Chondrocyte (in vitro differentiated cells): ENCODE measurements at regions not wholly inside any gene's neighbourhood (a gene's known extent, or its start where the extent isn't known, plus 50 kb on each side); places are given as distances from the start of the nearest gene placed in this dataset.

Source experiments
- DNase-seq: peaks from one replicate; pipeline ENCODE4 v3.0.0; 2021; ENCODE audit warnings: mixed read lengths, low spot score
- H3K27ac Mint-ChIP-seq: one replicate; pipeline ENCODE4 v1.8.0; 2021; ENCODE audit warnings: mild to moderate bottlenecking, moderate library complexity, mixed read lengths; ENCODE audit not compliant: unreplicated experiment
- H3K27me3 Mint-ChIP-seq: 2 replicates; pipeline ENCODE4 v1.8.0; 2021; ENCODE audit warnings: low read depth, mixed read lengths
- H3K36me3 Mint-ChIP-seq: 2 replicates; pipeline ENCODE4 v1.8.0; 2021; ENCODE audit warnings: low read depth, mixed read lengths
- H3K4me1 Mint-ChIP-seq: 2 replicates; pipeline ENCODE4 v1.8.0; 2021; ENCODE audit warnings: low read depth, mild to moderate bottlenecking, mixed read lengths
- H3K4me3 Mint-ChIP-seq: one replicate; pipeline ENCODE4 v1.8.0; 2021; ENCODE audit warnings: mild to moderate bottlenecking, moderate library complexity, mixed read lengths; ENCODE audit not compliant: unreplicated experiment
- H3K9me3 Mint-ChIP-seq: 2 replicates; pipeline ENCODE4 v1.8.0; 2021; ENCODE audit warnings: low read depth, mixed read lengths
- CTCF ChIP-seq: fragments of 200-600 bp; sonication (generic); IDR thresholded peaks from 2 replicates; pipeline ENCODE4 v1.5.0; 2021; ENCODE audit warnings: antibody characterized with exemption, mild to moderate bottlenecking, moderate library complexity

DNA sequence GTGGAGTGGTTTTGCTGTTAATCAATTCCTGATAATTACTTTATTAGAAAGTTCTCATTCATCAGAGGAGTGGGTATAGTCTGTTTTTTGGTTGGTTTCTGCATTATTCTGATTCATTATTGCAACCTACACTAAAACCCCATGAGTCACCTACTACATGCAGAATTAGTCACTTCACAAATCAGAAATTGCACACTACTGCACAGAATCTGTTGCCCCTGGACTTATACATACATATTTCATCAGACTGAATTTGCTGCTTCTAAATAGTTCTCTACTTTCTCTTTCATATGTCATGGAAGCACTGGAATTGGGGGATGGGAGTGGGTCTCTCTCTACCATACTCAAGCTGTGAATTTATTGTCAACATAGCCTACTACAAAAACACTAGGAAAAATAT is 585.1 kb downstream of the DNAH5 start:
- H3K36me3 Mint-ChIP-seq = no peaks in the 10 kb centered on the region
- peaks cover 4% of the 10 kb centered on the region for H3K27me3 Mint-ChIP-seq
- TF ChIP-seq CTCF = no peak
- no peaks in the 10 kb centered on the region for H3K9me3 Mint-ChIP-seq
- no peak overlapping the region for H3K4me3 Mint-ChIP-seq
- H3K27ac Mint-ChIP-seq = no peak overlapping the region
- no peak for DNase-seq
- no peaks in the 10 kb centered on the region for H3K4me1 Mint-ChIP-seq

- Mint-ChIP-seq H3K36me3 (no peaks in the 10 kb centered on the region), H3K4me3 (no peak overlapping the region), H3K27me3 (peaks cover 4% of the 10 kb centered on the region), H3K27ac (no peak overlapping the region), H3K4me1 (no peaks in the 10 kb centered on the region), H3K9me3 (peaks cover 3% of the 10 kb centered on the region)
- no peak for DNase-seq
- no peak for TF ChIP-seq CTCF
Measured at GRCh38 chr5:13358342-13358741, 586.1 kb downstream of the DNAH5 start.

GRCh38 chr5:13357929-13358328 is 586.6 kb downstream of the DNAH5 start:
- peaks cover 3% of the 10 kb centered on the region for H3K9me3 Mint-ChIP-seq
- H3K27me3 Mint-ChIP-seq = peaks cover 4% of the 10 kb centered on the region
- H3K27ac Mint-ChIP-seq = no peak overlapping the region
- DNase-seq = no peak
- H3K36me3 Mint-ChIP-seq = no peaks in the 10 kb centered on the region
- H3K4me3 Mint-ChIP-seq = no peak overlapping the region
- TF ChIP-seq CTCF = no peak
- H3K4me1 Mint-ChIP-seq = no peaks in the 10 kb centered on the region

DNA sequence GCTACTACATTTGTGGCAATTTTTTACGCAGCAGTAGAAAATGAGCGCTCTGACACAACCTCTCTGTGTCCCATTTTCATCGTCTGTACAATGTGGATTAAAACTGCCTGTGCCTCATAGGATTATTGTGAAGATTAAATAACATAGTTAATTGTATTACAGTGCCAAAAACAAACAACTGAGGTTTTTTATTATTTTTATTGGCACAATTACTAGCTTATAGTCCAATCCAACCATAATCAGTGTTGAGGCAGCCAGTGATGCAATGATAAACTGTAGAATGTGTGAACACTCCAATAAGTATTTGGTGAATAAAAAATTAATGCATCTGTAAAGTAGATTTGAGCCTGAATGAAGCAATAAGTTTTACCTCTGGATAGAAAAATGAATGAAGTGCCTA is 588.3 kb downstream of the DNAH5 start:
- no peaks in the 10 kb centered on the region for H3K36me3 Mint-ChIP-seq
- H3K4me1 Mint-ChIP-seq = no peaks in the 10 kb centered on the region
- H3K4me3 Mint-ChIP-seq = no peak overlapping the region
- no peaks in the 10 kb centered on the region for H3K27me3 Mint-ChIP-seq
- no peak for TF ChIP-seq CTCF
- no peak for DNase-seq
- H3K27ac Mint-ChIP-seq = no peak overlapping the region
- peaks cover 3% of the 10 kb centered on the region for H3K9me3 Mint-ChIP-seq

DNA sequence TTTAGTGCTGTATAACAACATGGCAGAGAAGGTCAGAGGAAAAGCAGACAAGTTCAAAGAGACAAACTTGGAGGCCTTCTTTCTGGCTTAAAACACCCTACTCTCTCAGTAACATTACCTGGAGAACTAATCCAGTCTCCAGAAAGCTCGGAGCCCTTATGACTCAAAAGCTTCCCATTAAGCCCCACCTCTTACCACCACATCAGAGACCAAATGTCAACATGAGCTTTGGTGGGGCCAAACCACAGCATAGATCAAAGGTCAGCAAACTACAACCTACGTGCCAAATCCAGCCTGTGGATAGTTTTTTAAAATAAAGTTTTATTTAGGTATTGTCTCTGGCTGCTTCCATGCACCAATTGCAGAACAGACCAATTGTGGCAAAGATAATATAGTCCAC is 589.9 kb downstream of the DNAH5 start:
- peaks cover 3% of the 10 kb centered on the region for H3K9me3 Mint-ChIP-seq
- no peak overlapping the region for H3K27ac Mint-ChIP-seq
- no peaks in the 10 kb centered on the region for H3K27me3 Mint-ChIP-seq
- no peak for DNase-seq
- no peaks in the 10 kb centered on the region for H3K4me1 Mint-ChIP-seq
- H3K36me3 Mint-ChIP-seq = no peaks in the 10 kb centered on the region
- TF ChIP-seq CTCF = no peak
- H3K4me3 Mint-ChIP-seq = no peak overlapping the region
